Skeletal muscle tissue (tissue), 3 donors: ENCODE measurements at regions not wholly inside any gene's neighbourhood (a gene's known extent, or its start where the extent isn't known, plus 50 kb on each side); places are given as distances from the start of the nearest gene placed in this dataset.
"Not testable (repeated sequence)": the region's sequence is repeated elsewhere in the genome, so short reads cannot be mapped to it uniquely, and the experiment has no call there.

ENCODE experiments used
- H3K27ac ChIP-seq: one replicate; pipeline ENCODE4 v1.7.0; 2013; ENCODE audit warnings: mild to moderate bottlenecking, low read depth, low read length, inconsistent platforms
- H3K27me3 ChIP-seq, 3 donors: one replicate each; pipeline ENCODE4 v1.7.0; 2013; ENCODE audit warnings: low read length in 3 of 3; ENCODE audit not compliant: control insufficient read depth in 3 of 3, insufficient read depth in 3 of 3
- H3K36me3 ChIP-seq, 3 donors: one replicate each; pipeline ENCODE4 v1.7.0; 2013; ENCODE audit warnings: low read length in 3 of 3; ENCODE audit not compliant: control insufficient read depth in 3 of 3, insufficient read depth in 3 of 3
- H3K4me1 ChIP-seq, 3 donors: one replicate each; pipeline ENCODE4 v1.7.0; 2013; ENCODE audit warnings: low read length in 3 of 3, mild to moderate bottlenecking in 3 of 3; ENCODE audit not compliant: control insufficient read depth in 3 of 3, insufficient read depth in 3 of 3
- H3K4me3 ChIP-seq, 3 donors: one replicate each; pipeline ENCODE4 v1.7.0; 2013; ENCODE audit warnings: low read length in 3 of 3
- H3K9ac ChIP-seq, 3 donors: one replicate each; pipeline ENCODE4 v1.7.0; 2013; ENCODE audit warnings: low read length in 3 of 3, mild to moderate bottlenecking in 3 of 3, moderate library complexity in 2 of 3, low read depth in 1 of 3
- H3K9me3 ChIP-seq, 3 donors: one replicate each; pipeline ENCODE4 v1.7.0; 2013; ENCODE audit warnings: low read length in 3 of 3; ENCODE audit not compliant: control insufficient read depth in 3 of 3
- donor health status: Osteomylitis.

DNA sequence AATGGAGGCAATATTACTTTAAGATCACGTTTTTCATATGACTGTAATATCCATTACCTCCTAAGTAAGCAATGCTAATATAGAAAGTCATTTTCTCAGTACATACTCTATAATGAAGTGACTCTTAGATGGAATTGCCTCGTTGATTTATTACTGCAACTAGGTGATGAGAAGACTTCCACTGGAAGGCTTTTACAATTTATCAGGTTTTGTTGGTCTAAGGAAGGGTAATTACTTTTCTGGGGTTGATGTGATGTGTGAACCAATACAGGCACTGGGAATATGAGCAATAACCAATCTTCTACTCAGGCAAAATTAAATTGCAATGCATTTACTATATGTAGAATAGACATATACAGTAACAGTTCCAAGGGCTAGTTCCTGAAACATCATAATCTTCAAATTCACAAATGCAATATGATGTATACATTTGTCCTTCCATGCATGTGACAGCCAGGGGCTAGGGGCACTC is 635.0 kb downstream of the QKI start:
- H3K4me3 ChIP-seq, result no peak overlapping the region

DNA sequence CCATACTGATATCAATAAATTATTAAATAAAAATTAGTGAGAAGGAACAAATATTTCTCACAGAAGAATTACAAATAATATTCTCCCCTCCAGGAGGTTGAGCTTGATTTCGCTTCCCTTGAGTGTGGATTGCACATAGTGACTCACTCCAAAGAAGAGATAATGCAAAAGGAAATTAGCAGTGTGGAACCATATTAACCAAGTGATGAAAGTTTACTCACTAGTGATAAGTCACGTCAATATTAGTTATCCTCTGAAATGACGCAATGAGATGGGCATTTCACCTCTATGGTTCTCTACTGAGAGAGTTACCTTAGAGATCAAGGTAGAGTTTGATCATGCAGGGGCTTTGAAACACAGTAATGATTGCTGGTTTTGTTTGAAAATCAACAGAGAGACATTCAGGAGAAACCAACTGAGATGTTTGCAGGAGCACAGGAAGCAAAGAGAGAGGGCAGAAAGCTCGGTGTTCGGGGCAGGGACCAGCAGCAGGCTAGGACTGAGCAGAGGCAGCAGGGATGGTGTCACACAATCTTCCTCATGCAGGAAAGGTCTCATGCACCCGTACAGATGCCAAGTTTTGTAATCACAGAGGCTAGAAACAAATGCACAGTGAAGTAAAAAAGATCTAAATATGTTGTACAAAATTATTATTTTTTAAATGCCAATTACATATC is 634.5 kb downstream of the QKI start:
- Histone ChIP-seq H3K9ac (no peak overlapping the region), H3K27ac (no peak overlapping the region), H3K4me3 (no peak overlapping the region), H3K27me3 (no peaks in the 10 kb centered on the region), H3K4me1 (no peaks in the 10 kb centered on the region), H3K36me3 (no peaks in the 10 kb centered on the region), H3K9me3 (no peaks in the 10 kb centered on the region)

More for the DNA sequence above, 635.0 kb downstream of the QKI start:
- Histone ChIP-seq H3K4me1 (no peaks in the 10 kb centered on the region), H3K36me3 (no peaks in the 10 kb centered on the region), H3K27me3 (no peaks in the 10 kb centered on the region), H3K9ac (no peak overlapping the region), H3K9me3 (no peaks in the 10 kb centered on the region), H3K27ac (no peak overlapping the region)

DNA sequence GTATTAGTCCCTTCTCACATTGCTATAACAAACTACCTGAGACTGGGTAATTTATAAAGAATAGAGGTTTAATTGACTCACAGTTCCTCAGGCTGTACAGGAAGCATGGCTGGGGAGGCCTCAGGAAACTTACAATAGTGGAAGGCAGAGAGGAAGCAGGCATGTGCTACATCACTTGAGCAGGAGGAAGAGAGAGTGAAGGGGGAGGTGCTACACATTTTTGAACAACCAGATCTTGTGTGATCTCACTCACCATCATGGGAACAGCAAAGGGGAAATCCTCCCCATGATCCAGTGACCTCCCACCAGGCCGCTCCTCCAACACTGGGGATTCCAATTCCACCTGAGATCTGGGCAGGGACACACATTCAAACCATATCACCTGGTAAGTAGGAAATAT is 630.6 kb downstream of the QKI start:
- H3K4me1 ChIP-seq, result no peaks in the 10 kb centered on the region
- H3K9me3 ChIP-seq, result peaks cover 0 to 3% (median 0%) of the 10 kb centered on the region in 3 donors
- no peaks in the 10 kb centered on the region for H3K36me3 ChIP-seq
- H3K27ac ChIP-seq, result no peak overlapping the region
- no peak overlapping the region for H3K4me3 ChIP-seq
- no peaks in the 10 kb centered on the region for H3K27me3 ChIP-seq
- H3K9ac ChIP-seq, result no peak overlapping the region

DNA sequence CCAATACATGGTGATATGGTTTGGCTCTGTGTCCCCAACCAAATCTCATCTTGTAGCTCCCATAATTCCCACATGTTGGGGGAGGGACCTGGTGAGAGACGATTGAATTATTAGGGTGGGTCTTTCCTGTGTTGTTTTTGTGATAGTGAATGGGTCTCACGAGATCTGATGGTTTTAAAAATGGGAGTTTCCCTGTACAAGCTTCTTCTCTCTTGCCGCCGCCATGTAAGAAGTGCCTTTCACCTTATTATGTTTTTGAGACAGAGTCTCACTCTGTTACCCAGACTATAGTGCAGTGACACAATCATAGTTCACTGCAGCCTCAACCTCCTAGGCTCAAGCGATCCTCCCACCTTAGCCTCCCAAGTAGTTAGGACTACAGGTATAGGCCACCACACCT is 629.1 kb downstream of the QKI start:
- H3K36me3 ChIP-seq, H3K9ac ChIP-seq, H3K4me1 ChIP-seq, H3K27me3 ChIP-seq, H3K9me3 ChIP-seq, H3K27ac ChIP-seq, H3K4me3 ChIP-seq: not testable (repeated sequence)

DNA sequence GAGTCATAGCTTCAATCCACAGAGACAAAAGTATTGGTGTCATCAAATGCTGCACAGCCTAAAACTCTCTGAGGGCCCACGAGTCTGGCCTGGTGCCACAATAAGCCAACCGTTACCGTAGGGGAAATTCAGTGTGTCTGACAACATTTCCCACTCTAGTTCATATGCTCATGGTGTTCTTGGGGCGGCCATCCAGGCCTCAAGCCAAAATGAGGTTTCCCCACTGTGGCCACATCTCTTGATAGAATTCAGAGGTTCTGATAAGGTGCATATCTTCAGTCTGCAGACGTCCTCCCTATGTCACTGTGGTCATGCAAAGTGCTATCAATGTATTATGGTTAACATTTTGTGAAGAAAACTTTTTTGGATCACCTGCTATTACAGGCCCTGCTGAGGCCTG is 627.7 kb downstream of the QKI start:
- Histone ChIP-seq H3K9ac (no peak overlapping the region), H3K36me3 (no peaks in the 10 kb centered on the region), H3K9me3 (peaks cover 0 to 3% (median 0%) of the 10 kb centered on the region in 3 donors), H3K27me3 (no peaks in the 10 kb centered on the region), H3K4me3 (no peak overlapping the region), H3K27ac (no peak overlapping the region), H3K4me1 (peaks cover 0 to 6% (median 0%) of the 10 kb centered on the region in 3 donors)

DNA sequence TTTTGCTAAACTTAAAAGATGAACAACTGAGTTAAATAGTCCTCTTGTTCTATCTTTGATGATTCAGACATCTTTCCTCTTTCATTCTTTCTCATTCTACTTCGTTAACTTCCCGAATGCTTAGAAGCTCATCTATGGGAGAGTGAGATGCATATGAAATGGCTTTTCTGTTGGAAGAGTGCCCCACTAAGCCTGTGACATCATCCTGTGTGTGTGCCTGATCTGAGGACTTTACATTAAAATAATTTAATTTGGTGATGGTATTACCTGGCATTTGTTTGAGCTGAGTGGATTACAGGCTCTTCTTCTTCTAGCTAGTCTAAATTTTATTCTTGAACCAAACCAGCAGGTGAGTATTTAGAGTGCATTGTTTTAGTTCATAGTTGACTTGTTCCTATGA is 626.5 kb downstream of the QKI start:
- Histone ChIP-seq H3K4me3 (no peak overlapping the region), H3K9ac (no peak overlapping the region), H3K36me3 (no peaks in the 10 kb centered on the region), H3K27me3 (no peaks in the 10 kb centered on the region), H3K27ac (no peak overlapping the region), H3K9me3 (peaks cover 0 to 3% (median 0%) of the 10 kb centered on the region in 3 donors), H3K4me1 (peaks cover 0 to 6% (median 0%) of the 10 kb centered on the region in 3 donors)

DNA sequence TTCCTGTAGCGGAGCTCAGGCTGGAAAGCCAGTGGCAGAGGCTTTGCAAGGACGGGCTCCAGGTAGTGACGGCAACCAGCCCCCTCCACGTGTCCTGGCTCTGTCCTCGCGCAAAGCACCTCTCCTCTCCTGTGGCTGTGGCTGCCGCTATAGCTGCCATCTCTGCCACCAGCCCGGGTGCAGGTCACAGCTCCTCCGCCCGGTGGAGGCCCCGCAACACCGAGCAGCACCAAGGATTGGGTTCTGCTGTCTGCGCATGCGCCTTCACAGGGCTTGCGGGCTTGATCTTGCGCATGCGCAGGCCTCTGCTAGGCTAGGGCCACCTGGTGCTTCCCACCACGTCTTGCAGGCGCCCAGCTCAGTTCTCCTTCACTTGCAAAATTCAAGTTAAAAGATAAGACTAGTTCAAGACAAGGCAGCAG is 625.4 kb downstream of the QKI start:
- no peaks in the 10 kb centered on the region for H3K27me3 ChIP-seq
- no peak overlapping the region for H3K9ac ChIP-seq
- H3K4me1 ChIP-seq, result peaks cover 0 to 6% (median 0%) of the 10 kb centered on the region in 3 donors
- no peak overlapping the region for H3K4me3 ChIP-seq
- no peaks in the 10 kb centered on the region for H3K36me3 ChIP-seq
- H3K9me3 ChIP-seq, result peaks cover 0 to 3% (median 0%) of the 10 kb centered on the region in 3 donors
- no peak overlapping the region for H3K27ac ChIP-seq

DNA sequence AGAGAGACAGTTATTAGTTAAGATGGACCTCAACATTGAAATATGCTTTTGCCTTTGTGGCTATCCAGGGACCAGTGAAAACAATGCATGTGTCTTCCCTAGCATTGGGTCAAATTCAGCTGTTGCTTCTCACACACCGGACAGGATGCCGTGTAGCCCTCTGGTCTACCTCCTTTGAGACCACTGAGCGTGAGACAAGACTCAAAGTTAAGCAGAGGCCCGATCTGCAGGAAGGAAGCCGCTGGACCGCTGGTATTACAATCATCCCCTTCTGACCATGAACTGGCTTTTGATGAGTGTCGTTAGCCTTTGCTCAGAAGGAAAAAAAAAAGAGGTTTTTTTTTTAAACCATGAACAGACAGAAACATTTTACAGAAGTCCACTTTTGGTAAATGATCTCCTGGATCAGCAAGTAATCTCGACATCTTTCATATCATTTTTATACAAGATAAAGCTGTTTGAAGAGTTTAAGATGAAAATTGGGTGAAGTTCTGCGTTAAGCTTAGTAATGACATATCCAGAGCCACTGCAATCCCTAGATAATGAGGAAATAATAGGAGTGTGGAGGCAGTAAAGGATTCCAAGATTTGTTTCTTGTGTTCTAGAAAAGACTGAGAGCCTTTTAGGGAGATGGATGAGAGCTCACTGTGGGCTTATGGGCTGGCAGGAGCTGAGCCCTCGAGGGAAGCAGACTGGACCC is 622.8 kb downstream of the QKI start:
- H3K9me3 ChIP-seq, result no peaks in the 10 kb centered on the region
- no peaks in the 10 kb centered on the region for H3K36me3 ChIP-seq
- H3K4me1 ChIP-seq, result peaks cover 0 to 6% (median 0%) of the 10 kb centered on the region in 3 donors
- H3K9ac ChIP-seq, result no peak overlapping the region
- no peak overlapping the region for H3K4me3 ChIP-seq
- no peaks in the 10 kb centered on the region for H3K27me3 ChIP-seq
- no peak overlapping the region for H3K27ac ChIP-seq

DNA sequence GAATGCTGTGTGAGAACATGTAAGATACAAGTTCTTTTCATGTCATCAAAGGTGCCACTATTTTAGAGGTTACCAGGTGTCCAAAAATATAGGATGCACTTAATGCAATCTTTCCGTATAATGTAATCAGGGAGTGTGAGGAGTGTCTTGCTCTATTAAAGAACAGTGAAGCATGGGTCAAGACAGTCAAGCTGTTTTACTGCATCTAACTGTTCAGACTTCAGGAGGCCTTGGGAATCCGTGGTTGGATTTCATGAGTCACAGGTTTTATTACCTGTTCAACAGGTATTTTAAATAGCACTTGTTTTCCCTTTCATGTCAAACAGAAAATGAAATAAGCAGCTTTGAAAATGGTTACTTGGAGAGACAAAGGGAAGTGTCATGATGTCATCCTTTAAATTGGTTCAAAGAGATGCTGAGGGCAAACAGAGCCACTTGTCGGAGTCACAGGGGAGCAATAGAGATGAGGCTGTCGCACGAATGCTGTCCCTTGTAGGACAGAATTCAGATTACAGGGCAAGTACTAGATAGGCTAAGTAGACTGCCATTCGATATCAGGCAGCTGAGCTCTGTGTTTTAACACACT is 621.5 kb downstream of the QKI start:
- no peak overlapping the region for H3K4me3 ChIP-seq
- no peaks in the 10 kb centered on the region for H3K27me3 ChIP-seq
- H3K9ac ChIP-seq, result no peak overlapping the region
- no peaks in the 10 kb centered on the region for H3K9me3 ChIP-seq
- H3K4me1 ChIP-seq, result peaks cover 0 to 6% (median 0%) of the 10 kb centered on the region in 3 donors
- no peak overlapping the region for H3K27ac ChIP-seq
- no peaks in the 10 kb centered on the region for H3K36me3 ChIP-seq

DNA sequence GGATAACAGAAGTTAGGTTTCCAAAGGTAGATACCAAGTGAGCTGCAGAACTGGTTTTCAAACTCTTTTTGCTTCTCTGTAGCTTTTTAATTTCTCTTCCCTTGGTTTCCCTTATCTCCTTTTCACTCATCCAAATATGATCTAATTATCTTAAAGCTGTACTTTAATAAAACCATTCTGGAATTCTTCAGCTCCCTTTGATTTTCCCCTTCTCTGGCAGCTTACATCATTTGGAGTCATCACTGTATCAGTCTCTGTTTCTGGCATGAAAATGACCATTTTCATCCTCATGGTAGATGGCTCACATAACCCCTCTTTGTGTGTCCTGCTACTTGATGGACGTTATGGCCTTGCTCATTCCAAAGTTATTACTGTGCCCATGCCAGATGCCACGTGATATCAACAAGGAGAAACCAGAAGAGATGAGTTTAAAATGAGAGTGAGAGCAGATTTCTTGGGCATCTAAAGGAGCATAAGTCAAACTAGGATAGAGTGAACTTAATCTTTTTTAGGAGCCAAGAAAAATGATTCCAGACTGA is 620.2 kb downstream of the QKI start:
- Histone ChIP-seq H3K9ac (no peak overlapping the region), H3K4me3 (no peak overlapping the region), H3K27me3 (no peaks in the 10 kb centered on the region), H3K27ac (no peak overlapping the region), H3K4me1 (peaks cover 0 to 6% (median 0%) of the 10 kb centered on the region in 3 donors), H3K36me3 (no peaks in the 10 kb centered on the region), H3K9me3 (no peaks in the 10 kb centered on the region)
